C4-2B (cell line): ENCODE measurements at regions not wholly inside any gene's neighbourhood (a gene's known extent, or its start where the extent isn't known, plus 50 kb on each side); places are given as distances from the start of the nearest gene placed in this dataset.

ENCODE experiments used
- H3K27ac ChIP-seq: fragments of 450-650 bp; 2 replicates; pipeline ENCODE4 v1.5.1; 2017
- ZFX ChIP-seq: fragments of 450-650 bp; IDR thresholded peaks from 2 replicates; pipeline ENCODE4 v1.6.1; 2017
- TF ChIP-seq, protein P1 (sequence below): fragments of 450-650 bp; conservative IDR thresholded peaks from 2 replicates; pipeline ENCODE4 v1.5.1; 2017; ENCODE audit warnings: mild to moderate bottlenecking

GRCh38 chr5:2993771-2994170 lies 242.3 kb upstream of the IRX2 start:
- TF ChIP-seq, protein P1, sequence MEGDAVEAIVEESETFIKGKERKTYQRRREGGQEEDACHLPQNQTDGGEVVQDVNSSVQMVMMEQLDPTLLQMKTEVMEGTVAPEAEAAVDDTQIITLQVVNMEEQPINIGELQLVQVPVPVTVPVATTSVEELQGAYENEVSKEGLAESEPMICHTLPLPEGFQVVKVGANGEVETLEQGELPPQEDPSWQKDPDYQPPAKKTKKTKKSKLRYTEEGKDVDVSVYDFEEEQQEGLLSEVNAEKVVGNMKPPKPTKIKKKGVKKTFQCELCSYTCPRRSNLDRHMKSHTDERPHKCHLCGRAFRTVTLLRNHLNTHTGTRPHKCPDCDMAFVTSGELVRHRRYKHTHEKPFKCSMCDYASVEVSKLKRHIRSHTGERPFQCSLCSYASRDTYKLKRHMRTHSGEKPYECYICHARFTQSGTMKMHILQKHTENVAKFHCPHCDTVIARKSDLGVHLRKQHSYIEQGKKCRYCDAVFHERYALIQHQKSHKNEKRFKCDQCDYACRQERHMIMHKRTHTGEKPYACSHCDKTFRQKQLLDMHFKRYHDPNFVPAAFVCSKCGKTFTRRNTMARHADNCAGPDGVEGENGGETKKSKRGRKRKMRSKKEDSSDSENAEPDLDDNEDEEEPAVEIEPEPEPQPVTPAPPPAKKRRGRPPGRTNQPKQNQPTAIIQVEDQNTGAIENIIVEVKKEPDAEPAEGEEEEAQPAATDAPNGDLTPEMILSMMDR: no peak
- TF ChIP-seq ZFX: no peak

GRCh38 chr5:2993301-2993700 lies 241.8 kb upstream of the IRX2 start:
- TF ChIP-seq, protein P1: no peak
- TF ChIP-seq ZFX: no peak

More at GRCh38 chr5:2993771-2994170, 242.3 kb upstream of the IRX2 start:
- H3K27ac ChIP-seq: no peak overlapping the region

GRCh38 chr5:2992806-2993205 lies 241.3 kb upstream of the IRX2 start:
- no peak for TF ChIP-seq ZFX
- TF ChIP-seq, protein P1: no peak
- H3K27ac ChIP-seq: no peak overlapping the region

More at GRCh38 chr5:2993301-2993700, 241.8 kb upstream of the IRX2 start:
- no peak overlapping the region for H3K27ac ChIP-seq

DNA sequence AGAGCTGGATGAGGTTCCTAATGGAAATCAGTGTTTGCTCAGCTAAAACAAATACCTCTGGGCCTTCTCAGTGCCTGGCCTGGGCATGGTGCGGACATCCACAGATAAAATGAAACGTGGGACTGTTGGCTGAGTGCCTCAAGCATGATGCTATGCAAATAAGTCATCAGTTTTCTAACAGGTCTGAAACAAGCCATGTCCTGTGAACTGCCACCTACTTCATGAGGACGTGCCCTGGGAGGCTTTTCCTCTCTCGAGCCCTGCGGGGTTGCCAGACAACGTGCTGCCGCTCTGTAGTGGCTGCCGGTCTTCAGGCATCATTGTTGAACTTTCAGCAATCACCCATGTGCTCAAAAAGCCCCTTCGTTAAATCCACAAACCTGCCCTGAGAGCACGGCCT lies 240.4 kb upstream of the IRX2 start:
- no peak overlapping the region for H3K27ac ChIP-seq
- TF ChIP-seq, protein P1: no peak

DNA sequence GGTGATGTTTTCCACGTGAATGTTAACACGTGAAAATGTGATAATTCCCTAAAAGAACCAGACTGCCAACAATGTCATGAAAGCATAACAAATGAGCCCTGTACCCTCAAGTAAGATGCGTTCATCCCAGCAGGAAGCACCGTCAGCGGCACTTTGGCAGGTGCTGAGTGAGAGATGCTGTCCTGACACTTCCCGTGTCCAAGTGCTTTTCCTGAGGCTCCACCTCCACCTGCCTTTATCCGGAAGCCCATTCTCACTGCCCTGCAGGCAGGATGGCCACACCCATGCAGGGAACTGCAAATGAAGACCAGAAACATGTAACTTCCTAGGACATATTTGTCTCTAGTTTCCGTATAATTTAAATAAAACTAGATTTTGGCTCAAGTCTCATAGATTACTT lies 238.0 kb upstream of the IRX2 start:
- TF ChIP-seq ZFX: no peak
- TF ChIP-seq, protein P1: no peak
- no peak overlapping the region for H3K27ac ChIP-seq

DNA sequence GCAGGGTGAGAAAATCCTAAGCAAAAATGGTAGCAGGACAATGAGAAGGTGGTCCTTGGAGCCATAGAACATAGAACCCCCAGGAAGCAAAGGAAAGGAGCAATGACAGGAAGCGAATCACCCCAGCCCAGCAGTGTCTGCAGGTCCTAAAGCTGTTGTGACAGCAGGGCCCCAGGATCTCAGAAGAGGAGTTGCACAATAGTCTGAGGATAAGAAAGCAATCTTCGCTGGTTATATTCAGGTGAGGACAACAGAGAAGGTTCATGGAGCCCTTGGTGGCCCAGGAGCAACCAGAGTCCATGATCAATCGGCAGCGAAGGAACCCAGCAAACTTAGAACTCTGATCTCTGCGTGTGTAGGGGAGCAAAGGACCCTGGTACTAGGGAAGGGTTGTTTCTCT lies 234.8 kb upstream of the IRX2 start:
- no peak for TF ChIP-seq ZFX
- TF ChIP-seq, protein P1: no peak
- no peak overlapping the region for H3K27ac ChIP-seq

GRCh38 chr5:2985718-2986117 lies 234.2 kb upstream of the IRX2 start:
- TF ChIP-seq ZFX: no peak
- TF ChIP-seq, protein P1: no peak
- no peak overlapping the region for H3K27ac ChIP-seq
